Amniotic epithelial cell (primary cell): ENCODE measurements at regions not wholly inside any gene's neighbourhood (a gene's known extent, or its start where the extent isn't known, plus 50 kb on each side); places are given as distances from the start of the nearest gene placed in this dataset.

Experiments used
- DNase-seq: peaks from one replicate; pipeline ENCODE4 v3.0.0-alpha.2; 2010; ENCODE audit warnings: low read depth

GRCh38 chr12:45587012-45587411, 142.5 kb upstream of the ARID2 start:
- no peak for DNase-seq

- DNase-seq: no peak
These were observed 141.5 kb upstream of the ARID2 start for GRCh38 chr12:45587877-45588533.

GRCh38 chr12:45590646-45591045, 138.9 kb upstream of the ARID2 start:
- DNase-seq: no peak

- no peak for DNase-seq
These were observed 137.9 kb upstream of the ARID2 start for GRCh38 chr12:45591635-45592034.

- no peak for DNase-seq
These were observed 133.1 kb upstream of the ARID2 start for GRCh38 chr12:45596366-45596765.

- no peak for DNase-seq
These were observed 131.2 kb upstream of the ARID2 start for GRCh38 chr12:45598336-45598735.

GRCh38 chr12:45598761-45599160, 130.7 kb upstream of the ARID2 start:
- DNase-seq: no peak

GRCh38 chr12:45599196-45599595, 130.3 kb upstream of the ARID2 start:
- DNase-seq: no peak

GRCh38 chr12:45601390-45601789, 128.1 kb upstream of the ARID2 start:
- no peak for DNase-seq

- DNase-seq: no peak
These were observed 127.6 kb upstream of the ARID2 start for GRCh38 chr12:45601888-45602287.

GRCh38 chr12:45605624-45606023, 123.9 kb upstream of the ARID2 start:
- DNase-seq: no peak

GRCh38 chr12:45611061-45611460, 118.4 kb upstream of the ARID2 start:
- no peak for DNase-seq

- DNase-seq: no peak
These were observed 118.0 kb upstream of the ARID2 start for GRCh38 chr12:45611495-45611894.

GRCh38 chr12:45612044-45612794, 117.3 kb upstream of the ARID2 start:
- peak; percentile 68 for DNase-seq

GRCh38 chr12:45613296-45613695, 116.2 kb upstream of the ARID2 start:
- peak; percentile 57 for DNase-seq

- no peak for DNase-seq
These were observed 115.7 kb upstream of the ARID2 start for GRCh38 chr12:45613855-45614254.

- peak; percentile 77 for DNase-seq
These were observed 114.2 kb upstream of the ARID2 start for GRCh38 chr12:45615268-45615667.

GRCh38 chr12:45619736-45620135, 109.8 kb upstream of the ARID2 start:
- DNase-seq: no peak

- no peak for DNase-seq
These were observed 107.8 kb upstream of the ARID2 start for GRCh38 chr12:45621703-45622102.

- peak; percentile 22 for DNase-seq
These were observed 107.1 kb upstream of the ARID2 start for GRCh38 chr12:45622210-45622937.

GRCh38 chr12:45623221-45623620, 106.3 kb upstream of the ARID2 start:
- DNase-seq: no peak

- no peak for DNase-seq
These were observed 105.6 kb upstream of the ARID2 start for GRCh38 chr12:45623940-45624339.

GRCh38 chr12:45626965-45627364, 102.5 kb upstream of the ARID2 start:
- DNase-seq: no peak
